Neural crest cell (in vitro differentiated cells): ENCODE measurements at regions not wholly inside any gene's neighbourhood (a gene's known extent, or its start where the extent isn't known, plus 50 kb on each side); places are given as distances from the start of the nearest gene placed in this dataset.

Experiments
- DNase-seq: peaks from one replicate; pipeline ENCODE4 v3.0.0; 2021; ENCODE audit warnings: low read depth, mixed read lengths, low spot score
- H3K27ac Mint-ChIP-seq: one replicate; pipeline ENCODE4 v1.8.0; 2021; ENCODE audit warnings: mild to moderate bottlenecking, mixed read lengths; ENCODE audit not compliant: unreplicated experiment
- H3K27me3 Mint-ChIP-seq: 2 replicates; pipeline ENCODE4 v1.8.0; 2021; ENCODE audit warnings: low read depth, mild to moderate bottlenecking, mixed read lengths
- H3K36me3 Mint-ChIP-seq: 2 replicates; pipeline ENCODE4 v1.8.0; 2021; ENCODE audit warnings: low read depth, mild to moderate bottlenecking, mixed read lengths
- H3K4me1 Mint-ChIP-seq: 2 replicates; pipeline ENCODE4 v1.8.0; 2021; ENCODE audit warnings: mixed read lengths
- H3K4me3 Mint-ChIP-seq: one replicate; pipeline ENCODE4 v1.8.0; 2021; ENCODE audit warnings: mild to moderate bottlenecking, mixed read lengths
- H3K9me3 Mint-ChIP-seq: 2 replicates; pipeline ENCODE4 v1.8.0; 2021; ENCODE audit warnings: mixed read lengths
- CTCF ChIP-seq: fragments of 200-600 bp; sonication (generic); conservative IDR thresholded peaks from 2 replicates; pipeline ENCODE4 v1.5.0; 2021; ENCODE audit warnings: antibody characterized with exemption, mild to moderate bottlenecking

DNA sequence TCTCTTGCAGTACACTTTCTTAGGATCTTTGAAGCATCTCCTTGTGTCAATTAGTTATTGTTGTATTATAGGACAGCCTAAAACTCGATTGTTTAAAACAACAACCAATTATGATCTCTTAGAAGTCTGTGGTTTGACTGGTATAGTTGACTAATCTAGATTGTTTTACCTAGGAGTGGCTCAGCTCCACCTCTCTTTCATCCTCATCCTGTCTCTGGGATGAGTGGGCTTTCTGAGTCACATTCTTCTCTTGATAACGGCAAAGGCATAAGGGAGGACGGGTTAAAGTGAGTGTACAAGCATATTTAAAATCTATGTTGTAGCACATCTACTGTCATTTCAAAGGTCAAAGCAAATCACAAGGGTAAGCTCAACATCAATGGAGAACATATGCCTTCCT is 102.3 kb upstream of the GULP1 start:
- Mint-ChIP-seq H3K27ac (no peak overlapping the region), H3K9me3 (peaks cover 3% of the 10 kb centered on the region), H3K27me3 (no peaks in the 10 kb centered on the region), H3K4me3 (no peak overlapping the region), H3K36me3 (no peaks in the 10 kb centered on the region), H3K4me1 (no peaks in the 10 kb centered on the region)
- DNase-seq, result no peak
- TF ChIP-seq CTCF, result no peak

GRCh38 chr2:188193230-188193629 is 98.4 kb upstream of the GULP1 start:
- TF ChIP-seq CTCF, result no peak
- Mint-ChIP-seq H3K4me1 (no peaks in the 10 kb centered on the region), H3K27ac (no peak overlapping the region), H3K36me3 (no peaks in the 10 kb centered on the region), H3K27me3 (no peaks in the 10 kb centered on the region), H3K9me3 (peaks cover 3% of the 10 kb centered on the region), H3K4me3 (no peak overlapping the region)
- no peak for DNase-seq

GRCh38 chr2:188196343-188197008 is 95.2 kb upstream of the GULP1 start:
- Mint-ChIP-seq H3K4me3 (no peak overlapping the region), H3K27ac (no peak overlapping the region), H3K27me3 (no peaks in the 10 kb centered on the region), H3K4me1 (no peaks in the 10 kb centered on the region), H3K36me3 (no peaks in the 10 kb centered on the region), H3K9me3 (peaks cover 3% of the 10 kb centered on the region)
- DNase-seq, result no peak
- no peak for TF ChIP-seq CTCF

DNA sequence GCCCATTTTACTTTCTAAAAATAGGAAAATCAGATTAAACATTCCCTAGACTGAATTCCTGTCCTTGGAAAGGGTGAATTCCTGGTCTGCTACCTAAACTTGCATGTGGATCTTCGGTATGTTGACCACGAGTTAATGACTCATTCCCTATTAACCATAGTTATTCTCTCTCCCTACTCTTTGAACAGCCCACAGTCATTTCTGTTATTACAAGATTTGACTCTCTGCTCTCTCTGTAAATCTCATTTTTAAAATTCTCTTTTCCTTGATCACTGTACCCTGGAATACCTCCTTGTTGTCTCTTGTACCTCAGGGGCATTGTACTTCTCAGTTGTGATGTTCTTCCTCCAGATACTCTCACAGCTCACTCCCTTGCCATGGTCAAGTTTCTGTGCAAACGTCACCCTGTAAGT is 92.0 kb upstream of the GULP1 start:
- Mint-ChIP-seq H3K27ac (no peak overlapping the region), H3K4me3 (no peak overlapping the region), H3K36me3 (no peaks in the 10 kb centered on the region), H3K27me3 (no peaks in the 10 kb centered on the region), H3K4me1 (no peaks in the 10 kb centered on the region), H3K9me3 (no peaks in the 10 kb centered on the region)
- no peak for DNase-seq
- no peak for TF ChIP-seq CTCF

GRCh38 chr2:188201639-188202038 is 90.0 kb upstream of the GULP1 start:
- Mint-ChIP-seq H3K36me3 (no peaks in the 10 kb centered on the region), H3K9me3 (no peaks in the 10 kb centered on the region), H3K27me3 (no peaks in the 10 kb centered on the region), H3K4me3 (no peak overlapping the region), H3K4me1 (no peaks in the 10 kb centered on the region), H3K27ac (no peak overlapping the region)
- no peak for DNase-seq
- TF ChIP-seq CTCF, result no peak
